ENCODE measurements at regions not wholly inside any gene's neighbourhood (a gene's known extent, or its start where the extent isn't known, plus 50 kb on each side); places are given as distances from the start of the nearest gene placed in this dataset.
A peak's percentile ranks its signal among the peaks of the same experiment; 100 is the strongest.
"Not testable (repeated sequence)": the region's sequence is repeated elsewhere in the genome, so short reads cannot be mapped to it uniquely, and the experiment has no call there.

GRCh38 chr15:23850666-23851065, 163.6 kb upstream of the NDN start:
- no peak for DNase-seq (ENCODE audit: low read depth)

- no peak for DNase-seq (ENCODE audit: low read depth)
These were observed 164.8 kb upstream of the NDN start for GRCh38 chr15:23851921-23852320.

DNA sequence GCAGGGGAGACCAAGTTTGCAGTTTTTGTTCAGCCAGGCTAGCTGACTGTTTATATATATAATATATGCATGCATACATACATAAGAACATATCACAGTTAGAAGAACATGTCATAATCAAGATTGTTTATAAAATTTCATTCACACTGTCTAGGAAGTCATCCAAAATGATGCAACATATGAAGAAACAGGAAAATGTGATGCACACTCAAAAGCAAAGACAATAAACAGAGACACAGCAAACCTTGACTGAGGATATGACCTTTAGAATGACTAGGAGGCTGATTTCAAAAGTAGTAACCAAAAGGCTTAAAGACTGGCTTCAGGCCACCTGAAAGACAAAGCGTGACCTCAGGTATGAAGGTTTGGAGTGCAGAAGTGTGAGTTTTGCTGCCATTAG, 166.2 kb upstream of the NDN start:
- no peak for DNase-seq (ENCODE audit: low read depth)

GRCh38 chr15:23854203-23854911, 167.3 kb upstream of the NDN start:
- DNase-seq (ENCODE audit: low read depth), result no peak

GRCh38 chr15:23854912-23855659, 168.0 kb upstream of the NDN start:
- no peak for DNase-seq (ENCODE audit: low read depth)

DNA sequence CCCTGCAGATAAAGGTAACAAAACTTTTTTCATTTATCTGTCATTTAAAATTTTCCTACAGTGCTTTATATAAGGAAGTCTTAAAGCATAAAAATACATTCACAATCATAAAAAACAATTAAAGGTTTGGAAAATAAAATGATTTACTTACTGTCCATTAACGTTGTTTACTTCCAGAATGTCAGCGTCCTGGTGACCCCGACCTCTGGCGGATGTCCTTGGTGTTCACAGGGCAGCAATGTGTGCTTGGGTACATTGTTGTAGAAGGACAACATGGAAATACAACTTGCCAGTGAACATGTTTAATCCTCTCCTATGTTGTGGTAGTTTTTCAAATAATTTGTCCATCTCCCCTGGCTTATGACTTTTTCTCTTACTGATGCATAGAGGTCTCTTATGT, 168.8 kb upstream of the NDN start:
- DNase-seq (ENCODE audit: low read depth), result no peak

DNA sequence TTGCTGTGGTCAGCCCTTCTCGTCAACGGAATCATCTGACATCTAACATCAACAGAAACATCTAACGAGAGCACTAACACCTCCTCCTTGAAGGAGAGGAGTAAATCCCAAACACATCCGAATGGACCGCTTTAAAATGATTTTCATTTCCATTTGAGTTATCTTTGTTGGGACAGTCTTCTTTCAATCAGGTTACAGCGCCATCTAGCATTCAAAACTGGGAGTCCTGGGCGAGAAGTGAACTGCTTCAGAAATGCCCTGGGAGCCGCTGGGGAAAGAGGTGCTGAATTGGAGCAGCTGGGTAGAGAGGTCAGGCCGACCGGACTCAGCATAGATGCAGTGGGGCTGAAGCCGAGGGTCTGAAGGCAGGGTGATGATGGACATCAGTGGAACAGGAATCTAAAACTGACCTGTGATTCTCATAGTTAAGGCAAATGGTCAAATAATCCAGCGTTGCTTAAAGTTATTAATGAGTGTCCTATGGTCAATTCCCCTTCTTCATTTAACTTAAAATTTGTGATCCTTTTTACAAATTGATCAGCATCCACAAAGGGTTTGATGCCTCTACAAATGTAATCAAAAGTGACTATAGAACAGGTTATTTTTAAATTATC, 170.0 kb upstream of the NDN start:
- DNase-seq (ENCODE audit: low read depth), result no peak

DNA sequence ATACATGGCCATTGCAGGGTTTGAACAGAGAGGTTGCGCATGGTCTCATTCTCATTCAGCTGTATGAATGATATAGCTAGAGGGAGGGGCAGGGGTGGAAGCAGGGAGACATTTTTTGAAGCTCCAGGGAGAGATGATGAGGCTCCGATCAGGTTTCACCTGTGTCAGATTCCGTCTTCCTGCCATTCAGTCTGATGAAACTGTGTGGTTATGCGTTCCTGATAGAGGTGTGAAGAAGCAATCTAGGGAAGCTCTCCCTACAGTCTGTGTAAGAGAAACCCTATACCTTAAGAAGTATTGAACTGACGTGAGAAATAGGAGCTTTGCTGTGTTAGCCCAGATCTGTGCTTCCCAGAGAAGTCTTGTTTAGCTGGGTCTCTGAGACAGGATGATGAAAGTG, 171.9 kb upstream of the NDN start:
- no peak for DNase-seq (ENCODE audit: low read depth)

DNA sequence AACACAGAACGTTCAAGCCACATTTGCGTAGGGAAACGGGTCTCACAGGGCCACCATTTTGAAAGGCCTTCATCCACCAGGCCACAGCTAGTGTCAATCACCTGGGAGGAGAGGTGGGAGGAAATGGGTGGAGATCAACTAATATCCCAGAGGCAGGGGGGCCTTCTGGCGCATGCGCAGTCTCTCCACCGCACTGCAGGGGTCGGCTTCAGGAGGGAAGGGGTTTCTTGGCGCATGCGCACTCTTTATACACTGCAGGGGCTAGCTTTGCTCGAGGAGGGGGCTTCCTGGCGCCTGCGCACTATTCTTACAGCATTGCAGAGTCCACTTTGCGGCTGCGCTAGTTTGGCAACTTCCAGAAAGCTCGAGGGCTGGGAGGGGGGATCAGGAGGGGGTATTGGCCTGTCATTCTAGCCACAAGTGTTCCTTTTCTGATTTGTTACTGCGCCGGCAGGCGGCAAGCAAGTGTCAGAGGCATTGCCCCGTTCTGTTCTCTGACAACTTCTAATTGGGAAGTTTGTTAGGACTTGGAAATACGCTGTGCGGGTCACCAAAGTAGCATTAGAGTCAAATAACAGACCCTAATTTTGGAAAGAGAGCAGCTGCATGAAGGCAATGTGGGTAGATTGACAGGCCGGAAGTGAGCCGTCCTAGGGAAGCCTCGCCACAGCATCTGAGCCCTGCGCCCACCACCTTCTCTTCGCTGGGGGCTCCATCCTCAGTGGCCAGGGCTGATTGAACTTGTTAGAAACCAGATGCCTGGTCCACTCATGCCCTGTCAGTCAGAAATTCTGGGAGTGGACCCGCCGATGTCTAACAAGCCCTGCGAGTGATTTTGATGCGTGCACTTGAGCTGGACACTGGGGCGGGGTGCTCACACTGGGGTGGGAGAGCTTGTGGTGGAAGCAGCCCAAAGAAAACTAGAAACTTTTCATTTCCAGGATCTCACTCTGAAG, 173.5 kb upstream of the NDN start:
- no peak for DNase-seq (ENCODE audit: low read depth)

DNA sequence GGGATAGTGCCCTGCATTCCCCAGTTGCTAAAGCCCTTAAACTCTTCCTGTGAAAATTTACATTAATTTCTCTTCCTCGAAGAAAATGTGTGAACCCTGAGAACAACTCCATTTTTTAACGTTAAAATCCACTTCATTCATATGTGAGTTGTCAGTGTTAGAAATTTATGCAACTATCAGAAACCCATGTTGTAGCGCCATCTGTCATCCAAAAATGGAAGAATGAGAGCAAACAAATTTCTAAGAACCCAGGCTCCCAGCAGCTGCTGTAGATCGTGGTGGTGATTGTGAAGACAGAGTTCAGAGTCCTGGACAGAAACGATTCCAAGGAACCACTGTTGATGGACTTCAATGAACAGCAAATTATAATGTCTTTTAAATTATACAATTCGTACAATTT, 179.7 kb upstream of the NDN start:
- DNase-seq (ENCODE audit: low read depth), result no peak

GRCh38 chr15:23869396-23869795, 182.3 kb upstream of the NDN start:
- no peak for DNase-seq (ENCODE audit: low read depth)

DNA sequence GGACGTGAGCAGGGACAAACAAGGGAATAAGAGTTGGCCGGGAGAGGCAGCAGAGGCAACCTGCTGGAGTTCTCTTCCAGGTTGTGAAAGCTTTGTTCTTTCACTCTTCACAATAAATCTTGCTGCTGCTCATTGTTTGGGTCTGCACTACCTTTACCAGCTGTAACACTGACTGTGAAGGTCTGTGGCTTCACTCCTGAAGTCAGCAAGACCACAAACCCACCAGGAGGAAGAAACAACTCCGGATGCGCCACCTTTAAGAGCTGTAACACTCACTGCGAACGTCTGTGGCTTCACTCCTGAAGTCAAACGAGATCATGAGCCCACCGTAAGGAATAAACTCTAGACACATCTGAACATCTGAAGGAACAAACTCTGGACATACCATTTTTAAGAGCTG, 186.5 kb upstream of the NDN start:
- DNase-seq (ENCODE audit: low read depth), result not testable (repeated sequence)

DNA sequence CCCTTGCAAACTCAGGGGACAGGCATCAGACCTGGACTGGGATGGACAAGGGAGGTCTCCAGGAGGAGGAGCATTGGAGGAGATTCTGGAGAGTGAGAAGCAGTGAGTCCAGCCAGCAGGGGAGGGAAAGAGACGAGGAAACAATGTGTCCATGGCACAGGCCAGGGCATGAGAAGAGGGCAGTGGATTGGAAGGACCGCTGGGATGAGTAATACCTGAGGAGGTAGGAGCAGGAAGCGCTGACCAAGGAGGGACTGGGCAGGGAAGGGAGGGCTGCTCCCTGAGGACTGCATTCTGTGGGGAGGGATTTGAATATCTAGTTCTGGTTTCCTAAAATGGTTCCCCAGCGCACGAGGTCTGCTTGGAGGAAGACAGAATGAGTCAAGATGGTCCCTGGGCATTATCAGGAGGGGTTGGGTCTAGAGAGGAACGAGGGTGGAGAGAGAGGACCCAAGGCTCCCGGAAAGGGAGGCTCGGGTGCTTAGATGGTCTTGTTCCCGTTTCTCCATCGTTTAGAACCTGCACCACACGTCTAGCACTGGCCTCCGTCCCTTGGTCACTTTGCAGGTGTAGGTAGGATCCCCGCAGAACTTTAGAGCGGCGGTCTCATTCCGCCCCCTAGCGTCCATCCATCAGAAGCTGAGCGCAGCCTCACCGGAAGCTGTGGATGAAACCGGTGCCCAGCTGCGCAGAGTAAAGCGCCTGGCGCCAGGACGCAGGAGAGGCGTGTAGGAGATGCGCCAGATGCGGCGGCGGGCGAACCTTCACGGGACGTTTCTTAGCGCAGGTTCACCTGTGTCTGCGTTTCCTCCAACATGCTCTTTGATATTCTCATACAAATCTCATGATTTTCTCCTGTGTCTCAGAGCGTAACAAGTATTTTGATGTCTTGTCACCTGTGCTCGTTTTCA, 190.7 kb upstream of the NDN start:
- peak; percentile 1 for DNase-seq (ENCODE audit: low read depth)

DNA sequence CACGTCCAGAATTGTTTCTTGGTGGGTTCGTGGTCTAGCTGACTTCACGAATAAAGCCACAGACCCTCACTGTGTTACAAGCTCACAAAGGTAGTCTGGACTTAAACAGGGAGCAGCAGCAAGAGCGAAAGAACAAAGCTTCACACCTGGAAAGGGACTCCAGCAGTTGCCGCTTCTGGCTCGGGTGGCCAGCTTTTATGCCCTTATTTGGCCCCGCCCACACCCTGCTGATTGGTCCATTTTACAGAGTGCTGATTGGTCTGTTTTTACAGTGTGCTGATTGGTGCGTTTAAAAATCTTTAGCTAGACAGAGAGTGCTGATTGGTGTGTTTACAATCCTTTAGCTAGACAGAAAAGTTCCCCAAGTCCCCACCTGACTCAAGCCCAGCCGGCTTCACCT, 194.2 kb upstream of the NDN start:
- no peak for DNase-seq (ENCODE audit: low read depth)

DNA sequence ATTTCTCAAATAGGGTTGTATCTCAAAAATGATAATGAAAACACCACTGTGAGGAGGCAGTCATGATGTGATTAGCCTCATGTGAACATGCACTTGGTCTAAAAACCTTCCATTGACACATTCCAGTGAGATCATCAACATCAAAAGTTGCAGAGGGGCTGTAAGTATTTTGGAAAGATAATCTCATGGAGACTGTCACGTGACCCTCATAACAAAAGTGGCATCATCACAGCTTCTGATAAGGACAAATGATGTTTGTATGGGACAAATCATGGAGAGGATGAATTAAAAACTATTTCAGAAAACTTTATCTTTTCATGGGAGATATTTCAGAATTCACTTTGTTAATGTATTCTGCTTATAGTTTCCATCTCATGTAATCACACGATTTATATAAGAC, 203.1 kb upstream of the NDN start:
- DNase-seq (ENCODE audit: low read depth), result no peak

DNA sequence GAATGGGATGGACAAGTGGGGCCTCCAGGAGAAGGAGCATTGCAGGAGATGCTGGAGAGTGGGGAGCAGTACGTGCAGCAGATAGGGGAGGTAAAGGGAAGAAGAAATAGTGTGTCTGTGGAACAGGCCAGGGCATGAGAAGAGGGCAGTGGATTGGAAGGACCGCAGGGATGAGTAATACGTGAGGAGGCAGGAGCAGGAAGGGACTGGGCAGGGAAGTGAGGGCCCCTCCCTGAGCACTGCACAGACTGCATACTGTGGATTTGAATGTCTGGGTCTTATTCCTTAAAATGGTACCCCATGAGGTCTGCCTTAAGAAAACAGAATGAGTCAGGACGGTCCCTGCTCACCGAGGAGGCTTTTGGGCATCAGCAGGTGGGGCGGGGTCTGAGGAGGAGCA, 210.0 kb upstream of the NDN start:
- DNase-seq (ENCODE audit: low read depth), result no peak

GRCh38 chr15:23897531-23897930, 210.4 kb upstream of the NDN start:
- no peak for DNase-seq (ENCODE audit: low read depth)

DNA sequence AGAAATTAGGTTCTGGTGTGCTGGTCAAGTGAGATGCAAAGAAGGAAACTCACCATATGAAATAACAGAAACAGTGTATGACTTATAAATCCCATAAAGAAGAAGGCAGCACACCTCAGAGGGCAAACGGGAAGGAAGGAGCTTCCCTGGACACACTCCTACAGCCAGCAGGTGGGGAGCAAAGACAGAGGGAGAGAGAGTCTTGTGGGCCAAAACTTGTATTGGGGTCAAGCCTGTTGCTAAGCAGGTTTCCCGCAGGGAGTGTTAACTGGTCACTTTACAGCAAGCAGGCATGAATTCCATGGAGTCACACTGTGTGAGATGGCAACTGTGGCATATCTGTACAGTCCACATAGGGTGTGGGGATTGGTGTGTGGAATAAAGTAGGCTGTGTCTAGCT, 222.9 kb upstream of the NDN start:
- DNase-seq (ENCODE audit: low read depth), result no peak

DNA sequence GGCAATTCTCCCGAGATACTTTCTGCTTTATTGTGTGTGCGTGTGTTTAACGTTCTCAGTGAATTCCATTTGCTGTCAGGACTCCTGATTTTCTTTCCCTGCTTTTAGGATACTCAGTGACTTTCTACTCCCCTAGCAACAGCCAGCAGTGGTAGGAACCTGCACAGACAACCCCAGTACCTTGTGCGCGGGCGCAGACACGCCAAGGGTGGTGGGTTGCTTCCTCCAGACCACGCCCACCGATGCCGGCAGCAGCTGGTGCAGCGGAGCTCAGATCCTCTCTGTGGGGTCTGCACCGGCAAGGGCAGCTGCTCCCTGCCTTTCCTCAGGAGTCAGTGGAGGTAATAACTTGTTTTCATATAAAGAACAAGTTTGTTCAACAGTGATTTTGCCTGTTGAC, 225.1 kb upstream of the NDN start:
- no peak for DNase-seq (ENCODE audit: low read depth)

GRCh38 chr15:23913081-23913480, 226.0 kb upstream of the NDN start:
- no peak for DNase-seq (ENCODE audit: low read depth)

- DNase-seq (ENCODE audit: low read depth), result no peak
These were observed 226.5 kb upstream of the NDN start for GRCh38 chr15:23913635-23914034.

All from ELR (cell line).